Endodermal cell (in vitro differentiated cells): ENCODE measurements at regions not wholly inside any gene's neighbourhood (a gene's known extent, or its start where the extent isn't known, plus 50 kb on each side); places are given as distances from the start of the nearest gene placed in this dataset.

Source experiments
- DNase-seq: peaks from one replicate; pipeline ENCODE4 v3.0.0-alpha.2; 2017
- H3K27ac ChIP-seq: 2 replicates; pipeline ENCODE4 v1.5.1; 2013; ENCODE audit warnings: mild to moderate bottlenecking, low read depth, low read length, moderate library complexity
- H3K27me3 ChIP-seq: 2 replicates; pipeline ENCODE4 v1.6.1; 2013; ENCODE audit warnings: mild to moderate bottlenecking, low read length, moderate library complexity; ENCODE audit not compliant: insufficient read depth, control insufficient read depth, poor library complexity, severe bottlenecking
- H3K36me3 ChIP-seq: 2 replicates; pipeline ENCODE4 v1.7.0; 2013; ENCODE audit warnings: mild to moderate bottlenecking, low read length, moderate library complexity; ENCODE audit not compliant: control insufficient read depth, insufficient read depth
- H3K4me1 ChIP-seq: one replicate; pipeline ENCODE4 v1.7.0; 2013; ENCODE audit warnings: low read length; ENCODE audit not compliant: control insufficient read depth, insufficient read depth
- H3K4me3 ChIP-seq: 2 replicates; pipeline ENCODE4 v1.5.1; 2013; ENCODE audit warnings: mild to moderate bottlenecking, low read length, moderate library complexity
- H3K9ac ChIP-seq: 2 replicates; pipeline ENCODE4 v1.6.1; 2013; ENCODE audit warnings: mild to moderate bottlenecking, low read length, moderate library complexity; ENCODE audit not compliant: poor library complexity, severe bottlenecking; ENCODE audit errors: extremely low read depth
- H3K9me3 ChIP-seq: 2 replicates; pipeline ENCODE4 v1.6.1; 2013; ENCODE audit warnings: mild to moderate bottlenecking, low read length, moderate library complexity; ENCODE audit not compliant: control insufficient read depth
- H3K27ac Mint-ChIP-seq: 2 replicates; pipeline ENCODE4 v1.8.0; 2020; ENCODE audit warnings: mixed read lengths
- H3K27me3 Mint-ChIP-seq: 2 replicates; pipeline ENCODE4 v1.8.0; 2021; ENCODE audit warnings: mild to moderate bottlenecking, mixed read lengths; ENCODE audit not compliant: insufficient read depth
- H3K36me3 Mint-ChIP-seq: 2 replicates; pipeline ENCODE4 v1.8.0; 2020; ENCODE audit warnings: low read depth, mixed read lengths
- H3K4me1 Mint-ChIP-seq: 2 replicates; pipeline ENCODE4 v1.8.0; 2020; ENCODE audit warnings: mixed read lengths
- H3K4me3 Mint-ChIP-seq: 2 replicates; pipeline ENCODE4 v1.8.0; 2020; ENCODE audit warnings: mild to moderate bottlenecking, moderate library complexity, mixed read lengths
- H3K9me3 Mint-ChIP-seq: 2 replicates; pipeline ENCODE4 v1.8.0; 2020; ENCODE audit warnings: mild to moderate bottlenecking, mixed read lengths
- CTCF ChIP-seq: fragments of 200-600 bp; sonication (generic); conservative IDR thresholded peaks from 2 replicates; pipeline ENCODE4 v1.5.0; 2021; ENCODE audit warnings: antibody characterized with exemption, mild to moderate bottlenecking
- WGBS, 2 experiments: methylation state at CpG; one replicate each; pipeline versions ENCODE4 v1.1.5 to v1.1.7; 2013; ENCODE audit warnings: missing lambda C conversion rate in 2 of 2, mixed read lengths in 1 of 2; ENCODE audit not compliant: insufficient coverage in 1 of 2, insufficient read length in 1 of 2; 5-methylcytosine and 5-hydroxymethylcytosine counted together

- Mint-ChIP-seq H3K4me1 (peaks cover 10% of the 10 kb centered on the region), H3K4me3 (no peak overlapping the region), H3K27ac (no peak overlapping the region), H3K27me3 (no peaks in the 10 kb centered on the region), H3K9me3 (peaks cover 10% of the 10 kb centered on the region), H3K36me3 (no peaks in the 10 kb centered on the region)
- 95 to 100% methylated on average over 2 to 3 of the region's 3 CpGs for WGBS, 2 experiments
- Histone ChIP-seq H3K27ac (no peak overlapping the region), H3K4me1 (no peaks in the 10 kb centered on the region), H3K9me3 (peaks cover 15% of the 10 kb centered on the region), H3K9ac (no peak overlapping the region), H3K4me3 (no peak overlapping the region), H3K36me3 (no peaks in the 10 kb centered on the region), H3K27me3 (no peaks in the 10 kb centered on the region)
- no peak for DNase-seq
- no peak for TF ChIP-seq CTCF
Measured at GRCh38 chr6:149196091-149196490, 121.4 kb upstream of the TAB2 start.

- peaks cover 11% of the 10 kb centered on the region for H3K9me3 Mint-ChIP-seq
Measured at GRCh38 chr6:149197482-149197881, 120.0 kb upstream of the TAB2 start.

GRCh38 chr6:149198265-149198664 is 119.2 kb upstream of the TAB2 start:
- no peaks in the 10 kb centered on the region for H3K27me3 Mint-ChIP-seq
- peaks cover 15% of the 10 kb centered on the region for H3K9me3 ChIP-seq
- 98% methylated on average over 3 of the region's 3 CpGs; no CpG with 5 or more reads in 1 of the 2 experiments for WGBS, 2 experiments
- no peak overlapping the region for H3K4me3 ChIP-seq
- H3K9me3 Mint-ChIP-seq: peaks cover 11% of the 10 kb centered on the region
- H3K27me3 ChIP-seq: no peaks in the 10 kb centered on the region
- no peak overlapping the region for H3K9ac ChIP-seq
- no peak for TF ChIP-seq CTCF
- H3K4me1 ChIP-seq: peaks cover 3% of the 10 kb centered on the region
- H3K36me3 ChIP-seq: no peaks in the 10 kb centered on the region
- H3K4me1 Mint-ChIP-seq: peaks cover 18% of the 10 kb centered on the region
- no peak overlapping the region for H3K27ac ChIP-seq
- no peak overlapping the region for H3K27ac Mint-ChIP-seq
- no peaks in the 10 kb centered on the region for H3K36me3 Mint-ChIP-seq
- H3K4me3 Mint-ChIP-seq: no peak overlapping the region
- no peak for DNase-seq

More at GRCh38 chr6:149197482-149197881, 120.0 kb upstream of the TAB2 start:
- Mint-ChIP-seq H3K27ac (no peak overlapping the region), H3K4me3 (no peak overlapping the region), H3K36me3 (no peaks in the 10 kb centered on the region), H3K4me1 (peaks cover 12% of the 10 kb centered on the region), H3K27me3 (no peaks in the 10 kb centered on the region)
- peak; percentile 26 for TF ChIP-seq CTCF
- Histone ChIP-seq H3K9me3 (peaks cover 15% of the 10 kb centered on the region), H3K9ac (no peak overlapping the region), H3K27ac (no peak overlapping the region), H3K4me1 (peaks cover 3% of the 10 kb centered on the region), H3K4me3 (no peak overlapping the region), H3K36me3 (no peaks in the 10 kb centered on the region), H3K27me3 (no peaks in the 10 kb centered on the region)
- no peak for DNase-seq
